ENCODE measurements at regions not wholly inside any gene's neighbourhood (a gene's known extent, or its start where the extent isn't known, plus 50 kb on each side); places are given as distances from the start of the nearest gene placed in this dataset.

DNA sequence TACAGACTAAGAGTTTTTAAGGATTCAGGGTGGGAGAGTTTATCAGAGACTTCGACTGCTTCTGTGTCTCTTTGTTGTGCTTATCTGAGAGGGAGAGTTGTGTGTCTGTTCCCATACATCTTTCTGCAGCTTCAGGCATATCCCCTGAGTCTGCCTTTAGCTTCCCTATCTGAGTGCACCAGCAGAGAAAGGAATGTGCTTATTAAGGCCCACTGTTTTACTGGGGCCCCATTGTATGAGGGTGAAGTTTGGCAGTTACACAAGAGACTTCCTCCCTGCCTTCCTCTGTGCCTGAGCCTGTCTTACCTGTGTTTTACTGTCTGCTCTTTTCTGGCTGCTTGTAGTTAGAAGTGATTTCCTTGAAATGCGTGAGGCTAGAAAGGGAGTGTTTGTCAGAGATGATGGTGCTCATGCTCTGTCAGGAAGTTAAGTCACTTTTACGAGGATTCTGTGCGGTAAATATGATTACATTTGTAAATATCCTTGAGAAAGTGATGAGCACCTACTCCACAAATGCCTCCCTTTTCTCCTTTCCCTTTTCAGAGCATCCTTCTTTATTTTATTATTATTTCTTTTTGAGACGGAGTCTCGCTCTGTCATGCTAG lies 1228.9 kb upstream of the MIR17HG start:
- TF ChIP-seq GATA2 (IDR thresholded peaks at IDR 0.05; ENCODE audit: low read depth, low read length) (no peak), GATA3 (IDR thresholded peaks at IDR 0.05; ENCODE audit: low read depth, low read length) (no peak)

Measured in SH-SY5Y (cell line).